ENCODE measurements at regions not wholly inside any gene's neighbourhood (a gene's known extent, or its start where the extent isn't known, plus 50 kb on each side); places are given as distances from the start of the nearest gene placed in this dataset.
"Not testable (repeated sequence)": the region's sequence is repeated elsewhere in the genome, so short reads cannot be mapped to it uniquely, and the experiment has no call there.

DNA sequence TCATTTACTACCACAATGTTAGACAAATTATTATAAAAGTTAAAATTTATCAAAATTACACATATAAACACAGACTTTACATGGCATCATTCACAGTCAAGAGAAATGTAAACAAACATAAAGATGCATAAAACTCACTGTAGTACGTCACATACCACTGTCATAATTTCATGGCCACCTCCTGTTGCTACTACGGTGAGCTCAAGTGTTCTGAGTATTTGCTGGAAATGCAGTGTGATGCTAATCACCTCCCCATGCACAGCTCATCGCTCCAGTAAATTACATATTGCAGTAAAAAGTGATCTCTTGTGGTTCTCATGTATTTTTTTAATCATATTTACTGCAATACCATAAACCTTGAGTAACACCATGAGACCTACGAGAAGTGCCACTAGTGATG lies 247.7 kb upstream of the SFSWAP start:
- DNase-seq = no peak

DNA sequence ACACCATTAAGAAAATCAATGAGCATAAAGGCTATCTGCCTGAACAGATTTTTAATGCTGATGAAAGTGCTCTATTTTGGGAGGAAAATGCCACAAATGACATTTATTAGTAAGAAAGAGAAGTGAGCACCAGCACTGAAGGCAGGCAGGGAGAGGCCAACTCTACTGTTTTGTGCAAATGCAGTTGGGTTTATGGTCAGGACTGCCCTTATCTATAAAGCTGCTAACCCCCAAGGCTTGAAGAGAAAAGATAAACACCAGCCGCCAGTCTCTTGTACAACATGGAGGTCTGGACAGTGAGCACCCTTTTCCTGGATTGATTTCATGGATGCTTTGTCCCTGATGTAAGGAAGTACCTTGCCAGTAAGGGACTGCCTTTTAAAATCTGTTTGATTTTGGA lies 246.8 kb upstream of the SFSWAP start:
- DNase-seq = no peak

DNA sequence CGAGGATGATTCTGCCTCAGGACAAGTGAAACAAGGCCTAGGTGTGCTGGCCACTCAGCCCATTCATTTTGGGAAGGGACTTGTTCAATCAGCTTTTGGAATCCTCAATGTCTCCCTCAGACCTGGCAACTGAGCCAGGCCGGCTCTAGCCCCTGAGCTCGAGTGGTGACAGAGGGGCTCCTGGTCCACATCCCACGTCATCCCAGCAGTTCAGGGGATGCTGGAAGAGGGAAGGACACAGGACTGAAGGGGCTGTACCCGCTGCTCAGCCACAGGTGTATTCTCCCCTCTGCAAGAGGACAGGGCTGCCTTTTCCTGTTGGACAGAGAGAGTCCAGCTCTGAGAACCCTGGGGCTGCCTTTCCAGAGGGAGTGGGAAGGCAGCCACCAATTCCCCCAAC lies 244.6 kb upstream of the SFSWAP start:
- no peak for DNase-seq

DNA sequence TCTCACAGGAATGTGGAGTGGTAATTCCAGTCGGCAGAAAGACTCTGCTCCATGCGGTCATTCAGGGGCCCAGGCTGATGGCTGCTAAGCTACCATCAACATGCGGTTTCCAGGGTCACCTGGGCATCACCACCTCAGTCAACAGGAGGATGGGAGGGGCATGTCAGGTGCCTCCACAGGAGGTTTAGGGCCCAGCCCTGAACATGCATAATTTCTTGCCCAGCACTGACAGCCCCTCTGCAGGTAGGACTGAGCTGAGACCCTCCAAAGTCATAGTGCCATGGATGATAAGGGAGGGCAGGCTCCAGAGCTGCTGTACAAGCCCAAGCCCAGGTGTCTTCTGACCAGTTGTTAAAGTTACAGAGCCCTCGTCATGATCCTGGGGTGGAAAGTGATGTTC lies 244.0 kb upstream of the SFSWAP start:
- DNase-seq = no peak

DNA sequence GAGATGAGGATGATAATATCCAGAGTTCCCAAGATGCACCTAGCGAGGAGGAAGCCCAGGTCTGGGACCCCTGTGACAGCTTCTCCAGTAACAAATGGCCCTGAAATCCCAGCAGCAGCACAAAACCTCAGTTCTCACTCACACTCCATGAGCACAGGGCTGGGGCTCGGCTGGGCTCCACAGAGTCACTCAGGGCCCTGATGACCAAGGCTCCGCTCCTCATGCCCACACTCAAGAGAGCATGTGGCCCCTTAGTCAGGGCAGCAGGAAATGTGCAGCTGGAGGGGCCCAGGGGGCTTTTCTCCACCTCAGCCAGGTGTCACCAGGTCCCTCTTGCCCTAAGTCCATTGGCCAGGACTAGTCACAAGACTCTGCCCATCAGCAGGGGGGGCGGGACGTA lies 242.7 kb upstream of the SFSWAP start:
- no peak for DNase-seq

DNA sequence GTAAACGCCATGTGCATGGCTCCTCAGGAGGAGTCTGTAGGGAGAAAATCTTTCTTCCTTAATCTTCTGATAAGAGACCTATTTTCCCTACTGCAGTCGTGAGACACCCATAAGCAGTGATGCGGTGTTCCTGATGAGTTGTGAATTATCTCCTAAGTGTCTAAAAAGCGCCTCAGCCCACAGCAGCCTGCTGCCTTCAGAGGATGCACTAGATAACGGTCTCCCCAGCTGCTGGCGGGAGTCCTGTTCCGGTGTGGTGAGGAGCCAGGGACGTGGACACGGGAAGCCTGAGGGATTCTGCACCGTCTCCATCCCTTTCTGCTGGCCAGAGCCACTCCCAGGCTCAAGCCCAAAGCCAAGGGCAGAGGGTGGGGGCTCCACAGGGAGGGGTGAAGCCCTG lies 240.9 kb upstream of the SFSWAP start:
- not testable (repeated sequence) for DNase-seq

DNA sequence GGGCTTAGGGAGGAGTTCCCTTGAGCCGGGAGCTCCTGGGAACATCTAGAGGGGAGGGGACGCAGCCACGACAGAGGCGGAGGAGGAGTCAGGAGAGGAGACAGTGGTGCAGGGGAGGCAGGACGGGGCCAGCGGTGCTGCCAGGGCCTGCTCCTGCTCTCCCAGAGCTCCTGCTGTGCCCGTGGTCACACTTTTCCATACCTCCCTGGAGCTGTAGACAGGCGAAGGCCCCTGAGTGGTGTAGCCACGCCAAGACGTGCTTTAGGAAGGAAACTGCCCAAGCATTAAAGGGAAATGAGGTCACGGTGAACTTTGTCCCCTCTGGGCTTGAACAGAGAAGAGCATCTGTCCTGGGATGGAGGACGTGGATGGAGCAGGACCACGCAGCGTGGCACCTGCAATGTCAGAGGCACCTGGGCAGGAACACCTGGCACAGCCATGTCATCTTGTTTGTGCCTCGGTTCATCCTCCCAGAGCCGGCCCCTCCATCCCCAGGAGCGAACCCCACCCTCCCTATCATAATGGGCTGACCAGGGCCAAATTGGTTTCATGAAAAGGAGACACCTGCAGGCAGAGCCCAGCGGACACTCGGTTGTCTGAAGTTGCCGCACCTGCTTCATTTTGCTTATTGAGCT lies 239.5 kb upstream of the SFSWAP start:
- DNase-seq = no peak

DNA sequence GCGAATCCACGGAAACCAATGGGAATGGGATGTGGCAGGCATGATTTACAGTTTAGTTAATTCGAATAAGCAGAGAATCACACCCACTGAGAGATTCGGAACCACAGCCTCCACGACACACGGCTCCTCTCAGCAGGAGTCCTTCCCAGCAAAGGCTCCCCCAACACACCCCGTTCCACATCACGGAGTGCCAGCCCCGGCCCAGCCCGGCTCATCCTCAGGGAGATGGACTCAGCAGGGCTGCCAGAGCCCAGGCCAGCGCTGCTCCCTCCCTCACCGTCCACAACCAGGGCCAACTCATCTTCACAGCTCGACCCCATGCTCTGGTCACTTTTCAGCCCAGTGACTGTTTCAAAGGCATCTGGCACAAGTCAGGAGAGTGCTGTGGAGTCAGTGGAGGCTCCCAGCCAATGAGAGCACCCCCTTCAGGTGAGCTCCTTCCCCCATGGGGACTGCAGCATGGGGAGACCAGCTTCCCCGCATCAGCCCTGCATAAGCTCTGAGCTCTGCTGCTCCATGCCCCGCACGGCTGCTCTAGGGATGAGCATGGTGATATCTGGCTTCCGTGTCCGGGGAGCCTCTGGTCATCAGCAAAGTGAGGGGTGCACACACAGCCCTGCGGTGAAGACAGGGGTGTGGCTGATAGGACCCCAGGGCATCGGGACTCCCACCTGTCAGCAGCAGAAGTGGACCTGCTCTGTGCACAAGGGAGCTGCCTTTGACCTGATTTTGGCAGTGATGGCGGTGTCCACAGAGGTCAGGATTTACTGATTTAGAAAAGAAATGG lies 238.8 kb upstream of the SFSWAP start:
- no peak for DNase-seq

DNA sequence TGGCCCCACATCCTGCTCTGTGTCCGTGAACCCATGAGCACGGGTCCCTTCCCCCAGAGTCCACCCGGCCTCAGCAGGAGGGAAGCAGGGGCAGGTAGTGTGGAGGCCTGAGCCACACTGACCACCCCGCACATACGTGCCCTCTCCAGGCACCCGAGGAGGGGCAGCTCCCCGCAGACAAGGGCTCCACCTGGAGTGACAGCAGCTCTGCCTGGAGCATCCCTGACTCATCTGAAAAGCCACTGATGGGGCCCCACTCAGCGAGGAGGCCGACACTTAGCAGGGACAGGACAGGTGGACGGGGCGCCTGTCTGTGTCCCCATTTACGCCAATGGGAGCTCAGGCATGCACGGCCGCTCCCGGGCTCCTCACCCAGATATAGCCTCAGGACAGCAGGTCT lies 237.6 kb upstream of the SFSWAP start:
- DNase-seq = no peak

DNA sequence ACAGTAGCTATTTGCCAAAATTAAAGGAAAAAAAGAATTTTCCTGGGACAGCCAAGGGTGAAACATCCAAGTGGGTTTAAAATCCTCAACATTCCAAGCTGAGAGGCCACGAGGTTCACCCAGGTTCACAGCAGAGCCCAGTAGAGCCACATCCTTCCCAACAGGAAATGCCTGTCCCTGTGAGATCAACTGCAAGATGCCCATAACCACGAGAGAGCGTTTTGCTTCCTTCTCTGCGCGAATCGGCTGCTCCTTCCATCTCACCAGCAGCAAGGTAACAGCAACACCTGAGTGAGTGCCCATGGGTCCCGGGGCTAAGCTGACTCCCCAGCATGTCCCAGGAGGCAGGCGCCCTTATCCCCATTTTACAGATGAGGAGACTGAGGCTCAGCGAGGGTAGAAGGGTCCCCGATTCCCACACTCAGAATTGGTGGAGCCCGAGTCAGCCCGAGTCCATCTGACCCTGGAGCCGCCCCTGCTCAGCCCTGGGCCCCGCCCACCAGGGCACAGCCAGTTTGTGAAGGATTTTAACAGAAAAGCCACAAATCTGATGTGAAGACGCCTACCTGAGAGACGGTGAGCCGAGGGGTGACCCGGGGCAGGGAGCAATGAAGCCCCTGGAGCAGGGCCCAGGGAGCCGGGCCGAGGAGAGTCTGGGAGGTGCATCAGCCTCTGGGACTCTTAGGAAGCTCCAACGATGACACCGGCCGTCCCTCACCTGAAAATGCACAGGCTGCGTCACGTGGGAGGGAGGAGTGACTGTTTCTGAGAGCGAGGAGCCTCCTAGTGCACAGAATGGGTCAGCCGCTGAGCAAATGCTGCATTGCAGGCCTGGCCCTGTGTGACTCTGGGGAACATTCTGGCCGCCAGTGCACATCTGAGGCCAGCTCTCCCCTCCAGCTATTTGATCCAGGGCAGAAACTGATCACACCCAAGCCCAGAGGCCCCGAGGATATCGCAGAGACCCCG lies 236.9 kb upstream of the SFSWAP start:
- DNase-seq = no peak

DNA sequence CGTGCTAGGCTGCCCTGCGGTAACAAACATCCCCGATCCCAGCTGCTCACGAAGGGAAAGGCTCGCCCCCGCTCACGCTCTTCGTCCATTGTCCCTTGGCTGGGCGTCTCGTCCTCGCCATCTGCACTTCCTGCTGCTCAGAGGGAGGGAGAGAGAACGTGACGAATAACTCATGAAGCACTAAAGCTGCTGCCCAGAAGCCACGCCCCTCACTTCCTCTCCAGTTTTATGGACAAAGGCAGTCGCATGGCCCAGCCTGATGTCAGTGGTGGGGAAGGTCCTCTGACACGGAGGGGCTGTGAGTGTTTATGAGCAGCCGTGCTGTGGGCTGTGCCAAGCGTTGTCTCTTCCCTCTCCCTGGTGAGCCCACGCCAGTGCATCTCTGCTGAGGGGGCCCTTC lies 235.9 kb upstream of the SFSWAP start:
- DNase-seq = not testable (repeated sequence)

DNA sequence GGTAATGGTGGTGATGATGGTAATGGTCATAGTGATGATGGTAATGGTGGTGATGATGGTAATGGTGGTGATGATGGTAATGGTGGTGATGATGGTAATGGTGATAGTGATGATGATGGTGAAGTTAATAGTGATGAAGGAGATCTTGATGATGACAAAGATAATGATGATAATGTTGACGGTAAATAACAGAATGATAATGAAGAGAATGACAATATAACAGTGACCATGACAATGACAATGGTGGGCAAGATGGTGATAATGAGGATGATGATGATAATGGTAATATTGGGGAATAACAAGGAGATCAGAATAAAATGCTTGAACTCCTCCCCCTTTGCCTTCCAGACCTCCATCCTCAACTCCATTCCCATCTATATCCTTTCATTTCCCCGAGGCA lies 233.3 kb upstream of the SFSWAP start:
- DNase-seq = no peak

DNA sequence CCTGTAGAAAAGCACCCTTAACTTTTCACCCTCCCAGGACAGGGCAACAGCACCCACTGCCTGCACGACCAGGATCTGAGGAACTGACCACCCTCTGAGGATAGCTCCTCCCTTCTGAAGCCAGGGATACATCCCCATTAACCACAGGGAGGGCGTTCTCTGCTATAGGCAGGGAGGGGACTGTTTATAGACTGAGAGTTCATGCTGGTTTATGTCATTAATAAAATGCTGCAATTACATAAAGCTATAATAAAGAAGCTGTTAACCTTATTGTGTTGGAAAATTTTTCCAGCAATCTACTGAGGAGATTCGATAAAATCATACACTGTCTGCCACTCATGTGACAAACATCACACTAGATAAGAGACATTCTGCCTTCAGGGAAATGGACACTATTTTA lies 232.4 kb upstream of the SFSWAP start:
- DNase-seq = no peak

DNA sequence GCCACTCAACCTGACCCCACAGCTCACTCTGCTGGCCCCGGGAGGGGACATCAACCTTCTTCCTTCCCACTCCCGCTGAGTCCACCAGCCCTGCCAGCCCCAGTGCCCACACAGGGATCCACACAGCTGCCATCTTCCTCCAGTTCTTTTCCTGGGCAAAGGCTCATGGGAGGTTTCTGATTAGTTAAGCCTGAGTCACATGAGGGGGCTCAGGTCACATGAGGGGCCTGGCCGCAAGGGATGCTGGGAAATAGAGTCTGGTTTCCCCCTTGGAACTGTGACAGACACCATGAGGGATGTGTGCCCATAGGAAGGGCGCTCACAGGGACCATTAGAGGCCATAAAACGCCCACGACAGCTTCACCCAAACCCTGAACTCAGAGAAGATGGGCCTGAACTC lies 228.7 kb upstream of the SFSWAP start:
- no peak for DNase-seq

DNA sequence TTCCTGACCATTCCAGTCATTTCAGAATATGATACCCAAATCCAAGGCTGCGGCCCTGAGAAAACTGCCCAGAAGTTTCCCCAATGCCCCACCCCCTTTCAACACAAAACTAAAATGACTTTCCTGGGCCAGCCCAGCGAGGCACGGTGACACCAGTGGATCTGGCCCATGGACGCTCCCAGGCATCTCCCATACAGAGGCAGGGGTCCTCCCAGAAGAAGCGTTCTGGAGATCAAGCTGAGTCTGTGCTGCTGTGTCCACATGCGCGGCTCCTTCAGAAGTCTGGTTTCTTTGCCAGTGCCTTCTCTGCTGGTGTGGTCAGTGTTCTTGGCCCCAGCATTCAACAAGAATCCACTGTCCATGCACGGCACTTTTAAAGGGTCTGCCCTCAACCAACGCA lies 228.2 kb upstream of the SFSWAP start:
- no peak for DNase-seq

DNA sequence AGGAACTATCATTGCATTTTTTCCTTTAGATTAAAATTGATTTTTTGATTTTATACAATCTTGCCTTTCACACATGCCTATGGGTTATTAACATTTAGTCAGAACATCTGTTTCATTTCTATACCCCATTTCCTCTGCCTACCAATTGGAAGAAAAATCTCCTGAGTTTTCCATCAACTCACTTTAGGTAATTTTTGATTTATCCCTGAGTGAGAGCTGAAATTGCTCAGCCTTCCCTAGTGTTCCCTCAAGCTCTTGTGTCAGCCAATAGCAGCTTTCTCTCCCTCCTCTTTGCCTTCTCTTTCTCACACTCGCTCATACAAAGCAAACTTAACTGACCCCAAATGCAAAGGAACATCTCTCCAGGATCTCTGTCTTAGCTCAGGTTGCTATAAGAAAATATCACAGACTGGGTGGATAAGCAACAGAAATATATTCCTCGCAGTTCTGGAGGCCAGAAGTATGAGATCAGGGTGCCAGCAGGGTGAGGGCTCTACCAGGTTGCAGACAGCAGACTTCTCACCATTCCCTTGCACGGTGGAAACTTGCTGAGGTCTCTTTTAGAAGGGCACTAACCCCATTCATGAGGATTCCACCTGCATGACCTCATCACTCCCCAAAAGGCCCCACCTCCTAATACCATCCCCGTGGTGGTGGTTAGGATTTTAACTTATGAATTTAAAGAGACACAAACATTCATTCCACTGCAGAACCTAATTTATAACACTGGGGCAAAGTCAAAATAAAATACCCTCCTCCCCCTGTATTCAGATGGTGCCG lies 224.2 kb upstream of the SFSWAP start:
- no peak for DNase-seq

DNA sequence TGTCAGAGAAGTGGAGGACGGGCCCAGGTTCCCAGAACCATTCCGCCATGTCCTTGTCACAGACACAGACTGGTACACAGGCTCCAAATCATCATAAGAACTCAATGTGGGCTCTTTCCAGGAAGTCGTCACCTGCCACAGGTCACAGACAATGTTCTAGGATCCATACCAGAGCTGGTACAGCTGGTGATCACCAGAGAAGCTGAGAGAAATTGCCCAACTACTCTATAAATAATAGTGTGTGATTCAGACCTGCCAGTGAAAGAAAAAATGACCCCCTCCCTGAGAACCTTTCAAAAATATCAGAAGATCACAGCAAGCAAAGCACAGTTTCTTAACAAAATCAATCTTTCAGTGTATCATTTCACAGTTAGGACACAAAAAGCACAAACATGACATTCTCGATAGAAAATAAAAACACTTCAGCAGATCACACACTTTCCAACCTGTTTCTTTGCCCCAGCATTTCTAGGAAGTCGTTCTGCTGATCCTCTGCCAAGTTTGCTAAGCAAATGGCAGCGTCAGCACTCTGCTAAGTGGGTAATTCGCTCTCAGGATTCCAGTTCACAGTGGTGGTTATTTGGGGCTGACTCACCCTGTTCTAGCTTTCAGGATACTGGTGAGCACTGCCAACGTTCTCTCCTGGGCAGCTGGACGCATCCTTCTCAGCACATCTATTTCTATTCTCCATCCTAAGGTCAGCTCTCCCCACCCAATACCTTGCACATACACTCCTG lies 223.3 kb upstream of the SFSWAP start:
- no peak for DNase-seq

DNA sequence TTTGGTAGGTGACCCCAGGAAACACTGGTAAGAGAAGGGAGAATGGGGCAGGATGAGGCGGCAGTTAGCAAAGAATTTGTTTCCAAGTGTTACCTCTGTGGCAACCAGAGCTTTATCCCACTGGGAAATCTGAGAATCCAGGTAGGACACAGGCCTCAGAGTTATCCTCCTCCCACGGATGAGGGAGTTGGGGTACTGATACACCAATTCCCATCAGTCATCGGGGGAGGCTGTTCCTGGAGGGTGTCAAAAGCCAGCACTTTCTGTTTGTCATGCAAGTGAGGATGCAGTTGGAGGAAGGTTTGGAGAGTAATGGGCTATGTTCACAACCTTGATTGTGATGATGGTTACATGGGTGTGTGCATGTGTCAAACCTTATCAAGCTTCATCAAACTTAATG lies 221.2 kb upstream of the SFSWAP start:
- no peak for DNase-seq

DNA sequence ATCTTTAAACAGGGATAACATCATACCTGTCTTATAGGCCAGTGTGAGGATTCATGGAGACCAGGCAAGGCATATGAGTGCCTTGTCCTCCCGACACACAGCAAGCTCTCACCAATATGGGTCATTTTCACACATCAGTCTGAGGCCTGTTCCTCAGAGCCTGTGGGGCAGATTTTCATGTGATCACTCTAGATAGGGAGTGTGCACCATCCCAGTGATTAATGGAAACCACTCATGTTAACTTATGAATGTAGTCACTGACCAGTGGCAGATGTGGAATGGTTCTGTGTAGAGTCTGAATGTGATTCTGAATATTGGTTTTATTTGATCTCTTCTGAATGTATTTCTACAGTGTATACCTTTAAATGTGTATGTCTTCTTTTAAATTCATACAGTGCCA lies 219.7 kb upstream of the SFSWAP start:
- DNase-seq = no peak

DNA sequence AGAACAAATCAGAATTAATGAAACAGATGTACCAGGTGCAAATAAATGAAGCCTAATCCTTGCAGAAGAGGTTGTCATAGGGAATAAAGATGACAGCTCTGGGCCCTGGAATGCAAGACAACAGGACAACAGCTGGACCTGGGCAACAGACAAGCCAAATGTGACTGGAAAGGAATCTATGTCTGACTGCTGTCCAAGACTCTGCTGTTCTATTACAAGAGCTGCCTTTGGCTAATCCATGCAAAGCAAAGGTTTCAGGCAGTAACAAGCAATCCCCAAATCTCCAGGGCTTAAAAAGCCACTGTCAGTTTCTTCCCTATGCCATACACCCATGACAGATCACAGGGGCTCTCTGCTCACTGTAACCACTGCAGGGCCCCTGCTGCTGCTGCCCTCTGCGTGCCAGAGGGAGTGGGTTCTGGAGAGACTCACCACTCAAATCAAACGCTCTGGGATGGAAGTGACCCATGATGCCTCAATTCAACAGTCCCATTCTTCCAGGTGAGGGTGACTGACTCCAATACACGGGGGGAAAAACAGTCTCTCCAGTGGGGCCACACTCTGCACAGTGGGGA lies 218.9 kb upstream of the SFSWAP start:
- no peak for DNase-seq

DNA sequence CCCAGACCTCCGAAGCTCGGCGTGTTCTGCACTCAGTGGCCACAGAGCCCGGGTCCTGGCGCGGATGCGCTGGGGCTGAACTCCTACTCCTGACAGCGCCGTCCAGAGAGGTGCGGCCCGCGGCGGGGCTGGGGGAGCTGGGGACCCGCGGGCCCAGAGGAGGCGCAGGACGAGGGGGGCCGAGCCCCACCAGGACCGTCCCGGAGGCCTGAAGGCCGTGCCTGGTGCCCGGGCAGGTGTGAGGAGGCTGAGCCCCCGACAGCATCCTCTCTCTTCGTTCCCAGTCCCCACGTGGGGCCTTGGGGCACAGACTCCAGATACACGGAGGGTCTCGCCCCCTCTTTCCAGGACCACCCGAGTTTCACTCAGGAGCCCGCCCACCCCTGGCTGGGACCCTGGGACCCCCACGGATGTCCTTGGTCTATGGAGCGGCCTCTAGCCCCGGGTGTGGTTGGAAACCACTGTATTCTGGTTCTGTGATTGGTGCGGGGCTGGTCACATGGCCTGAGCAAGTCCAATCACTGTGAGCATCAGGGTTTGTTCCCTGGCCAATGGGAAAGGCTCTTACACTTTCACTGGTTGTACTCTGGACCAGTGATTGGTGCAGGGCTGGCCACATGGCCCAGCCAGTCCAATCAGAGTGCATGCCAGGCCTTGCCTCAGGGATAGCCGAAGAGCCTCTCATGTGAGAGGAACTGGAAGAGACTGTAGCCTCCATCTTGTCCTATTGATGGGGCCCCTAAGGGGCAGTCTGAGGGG lies 217.6 kb upstream of the SFSWAP start:
- no peak for DNase-seq
